ENCODE measurements at regions not wholly inside any gene's neighbourhood (a gene's known extent, or its start where the extent isn't known, plus 50 kb on each side); places are given as distances from the start of the nearest gene placed in this dataset.
"Not testable (repeated sequence)": the region's sequence is repeated elsewhere in the genome, so short reads cannot be mapped to it uniquely, and the experiment has no call there.

- ATAC-seq = no peak
- no peak for DNase-seq (ENCODE audit: missing footprints)
- intact Hi-C loops (cut with DNase I) = no loop called here
Measured at GRCh38 chr15:95742256-95742655, 588.2 kb upstream of the NR2F2 start.

DNA sequence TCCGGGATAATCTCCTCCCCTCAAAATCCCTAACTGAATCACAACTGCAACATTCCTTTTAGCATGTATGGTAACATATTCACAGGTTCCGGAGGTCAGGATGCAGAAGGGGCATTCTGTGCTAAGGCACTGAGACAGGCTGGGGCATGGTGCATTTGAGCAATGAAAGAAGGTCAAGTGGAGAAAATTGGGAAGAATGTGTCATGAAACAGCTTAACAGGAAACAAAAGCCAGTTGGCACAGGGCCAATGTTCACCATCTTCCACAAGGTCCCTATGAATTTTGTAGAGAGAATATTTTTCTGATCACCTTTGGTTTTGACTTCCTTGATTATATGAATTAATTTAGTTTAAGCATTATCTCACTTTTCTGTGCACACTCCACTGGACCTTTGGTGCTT lies 587.7 kb upstream of the NR2F2 start:
- DNase-seq (ENCODE audit: missing footprints) (no peak), ATAC-seq (no peak)

DNA sequence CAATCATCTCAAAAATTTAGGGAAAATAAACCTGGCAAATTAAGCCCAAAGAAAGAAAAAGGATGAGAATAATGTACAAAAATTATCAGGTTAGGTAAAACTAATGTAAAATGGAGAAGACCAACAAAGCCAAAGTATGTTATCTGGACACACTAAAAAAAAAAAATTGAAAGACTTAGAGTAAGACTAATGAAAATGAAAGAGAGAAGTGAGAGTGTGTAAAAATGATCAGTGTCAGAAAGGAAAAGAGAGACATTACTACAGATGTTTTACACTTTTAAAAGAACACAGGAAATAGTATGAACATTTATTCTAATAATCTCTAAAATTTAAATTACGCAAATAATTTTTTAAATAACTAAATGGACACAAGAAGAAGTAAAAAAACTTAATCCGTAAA lies 573.3 kb upstream of the NR2F2 start:
- DNase-seq (ENCODE audit: missing footprints) (no peak), ATAC-seq (no peak)
- intact Hi-C loops (cut with DNase I) = no loop called here

More for the DNA sequence above, 587.7 kb upstream of the NR2F2 start:
- intact Hi-C loops (cut with DNase I) = no loop called here

DNA sequence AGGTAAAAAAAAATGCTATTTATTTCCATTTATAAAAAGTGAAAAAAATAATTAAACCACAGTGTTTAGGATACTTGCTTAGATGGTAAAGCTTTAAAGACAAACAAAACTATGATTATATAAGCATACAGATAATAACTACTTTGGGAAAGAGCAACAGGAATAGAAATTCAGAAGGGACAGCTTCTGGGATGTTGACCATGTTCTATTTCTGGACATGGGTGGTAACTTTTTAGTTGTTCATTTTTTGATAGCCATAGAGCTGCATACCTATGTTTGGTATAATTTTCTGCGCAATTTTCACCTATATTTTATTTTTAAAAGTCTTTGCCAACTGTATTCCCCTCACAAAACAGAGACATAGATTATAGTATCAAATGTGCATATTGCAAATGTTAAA lies 572.0 kb upstream of the NR2F2 start:
- intact Hi-C loops (cut with DNase I) = no loop called here
- ATAC-seq = no peak
- DNase-seq (ENCODE audit: missing footprints) = no peak

DNA sequence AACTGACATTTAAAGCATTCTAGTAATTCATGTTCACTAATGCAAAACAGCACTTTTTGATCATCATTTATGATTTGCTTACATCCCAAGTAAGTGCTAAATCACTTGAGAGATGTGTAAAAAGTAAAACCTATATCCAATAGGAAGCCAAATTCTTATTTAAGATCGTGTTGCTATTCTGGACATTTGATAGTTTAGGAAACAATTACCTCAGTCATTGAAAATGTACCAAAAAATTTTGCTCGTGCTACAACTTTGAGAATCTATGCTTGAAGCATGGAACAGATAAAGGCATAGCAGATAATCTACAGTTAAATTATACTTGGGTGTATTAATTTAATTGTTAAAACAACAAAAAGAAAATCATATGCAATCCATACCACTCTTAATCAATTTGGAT lies 571.6 kb upstream of the NR2F2 start:
- intact Hi-C loops (cut with DNase I) = no loop called here
- ATAC-seq (no peak), DNase-seq (ENCODE audit: missing footprints) (no peak)

- intact Hi-C loops (cut with DNase I) = no loop called here
- no peak for ATAC-seq
- DNase-seq (ENCODE audit: missing footprints) = no peak
Measured at GRCh38 chr15:95760508-95760907, 570.0 kb upstream of the NR2F2 start.

- ATAC-seq = no peak
- DNase-seq (ENCODE audit: missing footprints) = no peak
- intact Hi-C loops (cut with DNase I) = no loop called here
Measured at GRCh38 chr15:95761501-95762165, 568.9 kb upstream of the NR2F2 start.

GRCh38 chr15:95763426-95763825 lies 567.1 kb upstream of the NR2F2 start:
- DNase-seq (ENCODE audit: missing footprints) (no peak), ATAC-seq (no peak)
- intact Hi-C loops (cut with DNase I) = no loop called here

- DNase-seq (ENCODE audit: missing footprints) (no peak), ATAC-seq (no peak)
- intact Hi-C loops (cut with DNase I) = no loop called here
Measured at GRCh38 chr15:95765161-95765560, 565.3 kb upstream of the NR2F2 start.

- intact Hi-C loops (cut with DNase I) = no loop called here
- ATAC-seq (no peak), DNase-seq (ENCODE audit: missing footprints) (no peak)
Measured at GRCh38 chr15:95770196-95770595, 560.3 kb upstream of the NR2F2 start.

DNA sequence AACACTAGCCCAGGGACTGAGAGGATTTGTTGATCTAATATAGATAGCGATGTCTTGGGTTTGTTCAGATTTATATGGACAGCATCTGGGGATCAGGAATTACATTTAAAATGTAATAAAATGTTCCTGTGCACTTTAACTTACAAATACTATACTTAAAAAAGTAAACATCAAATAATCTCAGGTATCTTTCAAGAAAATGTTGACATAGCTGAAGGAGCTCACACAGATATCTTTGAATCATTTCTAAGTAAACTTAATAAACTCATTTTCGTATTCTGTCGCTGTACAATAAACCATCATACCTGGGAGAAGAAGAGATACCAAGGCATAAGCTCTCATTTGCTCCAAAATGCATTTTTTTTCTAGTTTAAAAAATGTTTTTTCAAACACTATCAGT lies 557.5 kb upstream of the NR2F2 start:
- ATAC-seq = no peak
- no peak for DNase-seq (ENCODE audit: missing footprints)
- intact Hi-C loops (cut with DNase I) = no loop called here

DNA sequence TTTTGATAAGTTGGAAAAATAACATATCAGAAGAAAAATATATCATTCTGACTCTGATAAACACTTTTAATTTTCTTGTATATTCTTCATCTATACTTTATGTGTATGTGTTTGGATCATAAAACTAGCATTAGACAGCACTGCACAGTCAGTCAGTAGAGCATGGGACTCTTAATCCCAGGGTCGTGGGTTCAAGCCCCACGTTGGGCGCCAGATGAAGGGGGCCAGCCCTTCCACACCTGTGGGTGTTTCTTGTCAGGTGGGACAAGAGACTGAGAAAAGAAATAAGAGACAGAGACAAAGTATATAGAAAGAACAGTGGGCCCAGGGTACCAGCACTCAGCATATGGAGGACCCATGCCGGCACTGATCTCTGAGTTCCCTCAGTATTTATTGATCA lies 546.0 kb upstream of the NR2F2 start:
- DNase-seq (ENCODE audit: missing footprints) (no peak), ATAC-seq (no peak)
- intact Hi-C loops (cut with DNase I) = no loop called here

DNA sequence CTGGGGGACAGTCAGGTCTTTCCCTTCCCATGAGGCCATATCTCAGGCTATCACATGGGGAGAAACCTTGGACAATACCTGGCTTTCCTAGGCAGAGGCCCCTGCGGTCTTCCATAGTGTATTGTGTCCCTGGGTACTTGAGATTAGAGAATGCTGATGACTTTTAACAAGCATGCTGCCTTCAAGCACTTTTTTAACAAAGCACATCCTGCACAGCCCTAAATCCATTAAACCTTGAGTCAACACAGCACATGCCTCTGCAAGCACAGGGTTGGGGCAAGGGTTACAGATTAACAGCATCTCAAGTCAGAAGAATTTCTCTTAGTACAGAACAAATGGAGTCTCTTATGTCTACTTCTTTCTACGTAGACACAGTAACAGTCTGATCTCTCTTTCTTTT lies 545.2 kb upstream of the NR2F2 start:
- intact Hi-C loops (cut with DNase I); ATAC-seq; DNase-seq (ENCODE audit: missing footprints): not testable (repeated sequence)

GRCh38 chr15:95793231-95793630 lies 537.3 kb upstream of the NR2F2 start:
- ATAC-seq = no peak
- no peak for DNase-seq (ENCODE audit: missing footprints)
- intact Hi-C loops (cut with DNase I) = no loop called here

DNA sequence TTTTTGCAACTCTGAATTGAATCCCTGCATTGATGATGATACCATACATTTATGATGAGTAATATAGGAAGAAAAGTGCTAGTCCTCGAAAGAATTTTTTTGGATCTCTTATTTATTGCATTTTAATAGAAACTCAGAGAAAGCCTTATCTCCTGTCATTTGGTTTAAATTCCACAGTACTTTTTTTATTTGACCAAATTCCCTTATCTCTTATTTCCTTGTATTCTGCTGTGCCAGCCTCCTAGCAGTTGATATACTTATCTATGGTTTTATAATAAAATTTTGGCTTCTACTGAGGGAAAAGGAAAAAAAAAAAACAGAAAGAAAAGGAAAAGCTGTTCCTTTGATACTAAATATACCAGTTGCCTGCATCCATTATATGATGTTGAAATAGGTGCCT lies 535.1 kb upstream of the NR2F2 start:
- ATAC-seq = no peak
- intact Hi-C loops (cut with DNase I) = no loop called here

DNA sequence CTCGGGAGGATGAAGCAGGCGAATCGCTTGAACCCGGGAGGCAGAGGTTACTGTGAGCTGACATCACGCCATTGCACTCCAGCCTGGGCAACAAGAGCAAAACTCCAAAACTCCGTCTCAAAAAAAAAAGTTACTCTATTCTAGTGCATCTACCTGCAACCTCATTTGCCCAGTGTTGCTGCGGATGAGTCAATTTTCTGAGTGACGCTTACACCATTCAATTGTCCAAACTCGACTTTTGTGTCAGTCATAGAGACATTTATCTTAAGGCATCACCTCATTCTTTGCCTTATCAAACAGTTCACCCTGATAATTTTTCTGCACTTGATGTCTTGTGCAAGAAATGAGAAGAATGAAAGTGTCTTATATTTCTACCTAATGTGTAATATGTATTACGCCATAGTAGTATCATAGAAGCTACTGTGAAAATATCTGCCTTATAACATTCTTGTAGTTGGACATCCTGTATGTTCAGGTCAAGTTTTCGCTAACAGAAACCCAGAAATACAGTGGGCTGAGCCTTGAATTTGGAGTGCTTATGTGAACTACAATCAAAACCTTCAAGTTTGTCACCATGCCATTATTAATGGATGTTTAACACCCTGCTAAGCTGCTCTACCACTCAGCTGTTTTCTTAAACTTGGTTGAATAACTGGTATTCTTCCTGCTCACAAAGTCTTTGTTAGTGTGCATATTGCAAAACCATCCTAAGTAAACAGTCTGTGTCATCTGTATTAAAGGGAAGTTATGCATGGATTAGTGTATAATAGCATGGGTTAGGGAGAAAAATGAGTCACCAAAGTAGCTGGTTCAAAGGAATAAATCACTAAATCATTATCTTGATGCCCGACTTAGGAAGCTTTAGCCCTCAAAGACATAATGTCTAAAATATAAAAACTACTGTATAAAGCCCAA lies 531.0 kb upstream of the NR2F2 start:
- DNase-seq (ENCODE audit: missing footprints) = no peak
- ATAC-seq = no peak
- intact Hi-C loops (cut with DNase I) = no loop called here

More for the DNA sequence above, 535.1 kb upstream of the NR2F2 start:
- no peak for DNase-seq (ENCODE audit: missing footprints)

GRCh38 chr15:95804484-95804883 lies 526.0 kb upstream of the NR2F2 start:
- ATAC-seq = no peak
- intact Hi-C loops (cut with DNase I) = no loop called here
- DNase-seq (ENCODE audit: missing footprints) = no peak

- intact Hi-C loops (cut with DNase I) = no loop called here
- no peak for DNase-seq (ENCODE audit: missing footprints)
- no peak for ATAC-seq
Measured at GRCh38 chr15:95812491-95812890, 518.0 kb upstream of the NR2F2 start.

DNA sequence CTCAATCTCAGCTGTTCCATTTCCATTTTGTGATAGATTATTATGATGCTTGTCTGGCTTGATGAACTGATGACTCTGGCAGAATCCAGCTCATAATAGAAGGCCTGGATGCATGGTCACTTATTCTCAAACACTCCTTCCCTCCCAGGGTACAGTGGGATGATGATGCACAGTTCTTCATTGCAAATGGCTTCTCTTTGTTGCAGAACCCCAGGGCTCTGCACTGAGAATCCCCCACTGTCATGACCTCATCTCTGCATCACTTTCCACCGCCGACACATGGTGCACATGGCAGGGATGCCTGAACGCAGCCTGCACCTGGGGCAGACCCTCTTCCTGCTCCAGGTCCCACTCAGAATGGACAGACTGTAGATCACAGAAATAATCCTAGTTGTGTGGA lies 515.6 kb upstream of the NR2F2 start:
- intact Hi-C loops (cut with DNase I) = no loop called here
- no peak for DNase-seq (ENCODE audit: missing footprints)
- no peak for ATAC-seq

- intact Hi-C loops (cut with DNase I) = no loop called here
Measured at GRCh38 chr15:95816591-95816990, 513.9 kb upstream of the NR2F2 start.

More at GRCh38 chr15:95816591-95816990, 513.9 kb upstream of the NR2F2 start:
- no peak for ATAC-seq
- DNase-seq (ENCODE audit: missing footprints) = no peak
